ENCODE measurements at regions not wholly inside any gene's neighbourhood (a gene's known extent, or its start where the extent isn't known, plus 50 kb on each side); places are given as distances from the start of the nearest gene placed in this dataset.

DNA sequence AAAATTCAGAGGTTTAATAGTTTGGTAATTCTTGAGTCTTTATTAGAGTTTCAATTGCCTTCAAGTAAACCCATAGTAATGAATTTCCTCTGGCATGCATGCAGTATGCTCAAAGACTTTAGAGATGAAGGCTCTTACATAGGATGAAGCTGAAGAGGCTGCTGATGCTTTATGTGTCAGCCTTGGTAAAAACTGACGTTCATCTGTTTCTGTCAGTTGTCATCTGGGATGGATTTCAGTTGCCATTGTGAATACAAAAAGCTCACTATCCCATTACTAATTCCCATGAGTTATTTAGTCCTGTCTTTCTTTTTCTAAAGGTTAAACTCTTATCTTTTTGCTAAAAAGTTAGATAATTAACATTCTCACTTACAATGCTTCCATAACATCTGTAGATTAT, 136.9 kb upstream of the GBE1 start:
- H3K9ac ChIP-seq (ENCODE audit: insufficient read length), result no peak overlapping the region
- no peak overlapping the region for H3K4me3 ChIP-seq
- TF ChIP-seq POLR2AphosphoS5 (IDR thresholded peaks at IDR 0.05; ENCODE audit: borderline replicate concordance, low read depth, low read length) (no peak), EZH2 (IDR thresholded peaks at IDR 0.05) (no peak), FOXP2 (optimal IDR thresholded peaks at IDR 0.05; ENCODE audit: control extremely low read depth, extremely low read length, insufficient read depth) (no peak)
- no peak overlapping the region for H3K27ac ChIP-seq
- no peaks in the 10 kb centered on the region for H3K36me3 ChIP-seq (ENCODE audit: insufficient read depth, low read length)
- H3K9me3 ChIP-seq (ENCODE audit: low read depth, low read length), result no peaks in the 10 kb centered on the region
- DNase-seq (ENCODE audit: low read depth, low spot score), result no peak

- no peak for DNase-seq (ENCODE audit: low read depth, low spot score)
- no peak for TF ChIP-seq POLR2AphosphoS5 (IDR thresholded peaks at IDR 0.05; ENCODE audit: borderline replicate concordance, low read depth, low read length)
- TF ChIP-seq FOXP2 (optimal IDR thresholded peaks at IDR 0.05; ENCODE audit: control extremely low read depth, extremely low read length, insufficient read depth), result no peak
- Histone ChIP-seq H3K9ac (ENCODE audit: insufficient read length) (no peak overlapping the region), H3K4me3 (no peak overlapping the region), H3K36me3 (ENCODE audit: insufficient read depth, low read length) (no peaks in the 10 kb centered on the region), H3K9me3 (ENCODE audit: low read depth, low read length) (no peaks in the 10 kb centered on the region), H3K27ac (no peak overlapping the region)
Measured at GRCh38 chr3:81894598-81894997, 133.2 kb upstream of the GBE1 start.

DNA sequence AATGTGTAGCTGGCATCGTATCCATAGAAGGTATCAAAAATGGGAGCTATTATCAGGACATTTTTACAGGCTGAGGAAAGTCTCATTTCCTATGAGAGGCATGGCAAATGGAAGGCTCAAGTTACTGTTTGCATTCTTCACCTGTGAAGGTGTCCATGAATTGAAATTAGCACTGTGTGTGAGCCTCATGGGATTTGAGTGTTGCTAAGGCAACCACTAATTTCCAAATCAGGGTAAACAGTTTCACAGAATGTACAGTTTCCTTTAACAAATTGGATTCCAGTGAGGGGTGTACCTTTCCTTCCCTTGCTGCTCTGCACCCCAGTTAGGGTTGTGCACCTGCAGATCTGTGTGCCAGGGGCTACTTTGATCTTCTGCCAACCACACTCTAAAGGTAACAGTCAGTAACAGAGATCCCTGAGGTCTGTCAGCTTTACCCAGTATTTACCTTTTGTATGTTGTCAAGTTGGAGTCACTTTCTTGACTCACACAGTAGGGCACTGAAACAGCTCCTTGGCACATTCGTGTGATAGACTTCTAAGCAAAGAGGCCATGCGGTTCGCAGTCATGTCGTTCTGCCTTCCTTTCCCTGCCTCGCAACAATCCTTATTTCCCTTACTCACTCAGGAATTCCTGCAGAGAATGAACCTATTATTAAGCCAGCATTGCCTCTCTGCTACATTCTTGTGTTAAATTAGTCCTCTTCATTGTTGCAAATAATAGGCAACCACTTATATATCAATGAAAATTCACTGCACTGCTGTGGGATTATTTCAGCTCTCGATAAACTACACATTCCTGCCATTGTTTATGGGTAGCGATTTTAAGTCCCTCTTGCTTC, 129.8 kb upstream of the GBE1 start:
- no peak for TF ChIP-seq POLR2AphosphoS5 (IDR thresholded peaks at IDR 0.05; ENCODE audit: borderline replicate concordance, low read depth, low read length)
- no peak for TF ChIP-seq EZH2 (IDR thresholded peaks at IDR 0.05)
- TF ChIP-seq FOXP2 (optimal IDR thresholded peaks at IDR 0.05; ENCODE audit: control extremely low read depth, extremely low read length, insufficient read depth), result no peak
- no peak overlapping the region for H3K27ac ChIP-seq

GRCh38 chr3:81888914-81889557, 127.6 kb upstream of the GBE1 start:
- Histone ChIP-seq H3K36me3 (ENCODE audit: insufficient read depth, low read length) (no peaks in the 10 kb centered on the region), H3K9ac (ENCODE audit: insufficient read length) (no peak overlapping the region), H3K4me3 (no peak overlapping the region), H3K9me3 (ENCODE audit: low read depth, low read length) (no peaks in the 10 kb centered on the region), H3K27ac (no peak overlapping the region)
- no peak for TF ChIP-seq FOXP2 (optimal IDR thresholded peaks at IDR 0.05; ENCODE audit: control extremely low read depth, extremely low read length, insufficient read depth)
- no peak for TF ChIP-seq POLR2AphosphoS5 (IDR thresholded peaks at IDR 0.05; ENCODE audit: borderline replicate concordance, low read depth, low read length)
- TF ChIP-seq EZH2 (IDR thresholded peaks at IDR 0.05), result no peak
- no peak for DNase-seq (ENCODE audit: low read depth, low spot score)

More for the DNA sequence above, 129.8 kb upstream of the GBE1 start:
- H3K4me3 ChIP-seq, result no peak overlapping the region
- no peak overlapping the region for H3K9ac ChIP-seq (ENCODE audit: insufficient read length)
- no peaks in the 10 kb centered on the region for H3K9me3 ChIP-seq (ENCODE audit: low read depth, low read length)
- H3K36me3 ChIP-seq (ENCODE audit: insufficient read depth, low read length), result no peaks in the 10 kb centered on the region
- no peak for DNase-seq (ENCODE audit: low read depth, low spot score)

GRCh38 chr3:81887448-81887847, 126.0 kb upstream of the GBE1 start:
- Histone ChIP-seq H3K4me3 (no peak overlapping the region), H3K36me3 (ENCODE audit: insufficient read depth, low read length) (no peaks in the 10 kb centered on the region), H3K9ac (ENCODE audit: insufficient read length) (no peak overlapping the region), H3K9me3 (ENCODE audit: low read depth, low read length) (no peaks in the 10 kb centered on the region), H3K27ac (no peak overlapping the region)
- TF ChIP-seq EZH2 (IDR thresholded peaks at IDR 0.05) (no peak), POLR2AphosphoS5 (IDR thresholded peaks at IDR 0.05; ENCODE audit: borderline replicate concordance, low read depth, low read length) (no peak), FOXP2 (optimal IDR thresholded peaks at IDR 0.05; ENCODE audit: control extremely low read depth, extremely low read length, insufficient read depth) (no peak)
- DNase-seq (ENCODE audit: low read depth, low spot score), result no peak

DNA sequence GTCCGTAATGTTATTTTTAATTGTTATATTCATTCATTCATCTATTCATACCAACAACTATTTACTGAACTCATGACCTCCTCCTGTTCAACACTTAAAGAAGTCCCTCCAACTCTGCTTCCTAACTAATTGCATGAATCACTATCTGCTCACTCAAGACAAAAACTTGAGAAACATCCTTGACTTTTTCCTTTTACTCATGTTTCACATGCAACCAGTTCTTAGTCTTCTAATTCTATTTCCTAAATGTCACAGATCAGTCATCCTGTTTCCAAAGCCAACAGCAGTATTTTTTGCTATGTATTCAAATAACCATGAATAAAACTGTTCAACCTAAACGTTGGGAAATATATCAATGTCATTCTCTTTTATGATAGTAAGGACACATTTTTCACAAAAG, 124.6 kb upstream of the GBE1 start:
- H3K27ac ChIP-seq, result no peak overlapping the region
- no peak for DNase-seq (ENCODE audit: low read depth, low spot score)
- H3K9me3 ChIP-seq (ENCODE audit: low read depth, low read length), result no peaks in the 10 kb centered on the region
- no peaks in the 10 kb centered on the region for H3K36me3 ChIP-seq (ENCODE audit: insufficient read depth, low read length)
- TF ChIP-seq EZH2 (IDR thresholded peaks at IDR 0.05) (no peak), FOXP2 (optimal IDR thresholded peaks at IDR 0.05; ENCODE audit: control extremely low read depth, extremely low read length, insufficient read depth) (no peak), POLR2AphosphoS5 (IDR thresholded peaks at IDR 0.05; ENCODE audit: borderline replicate concordance, low read depth, low read length) (no peak)
- no peak overlapping the region for H3K9ac ChIP-seq (ENCODE audit: insufficient read length)
- no peak overlapping the region for H3K4me3 ChIP-seq

GRCh38 chr3:81884791-81885190, 123.3 kb upstream of the GBE1 start:
- Histone ChIP-seq H3K36me3 (ENCODE audit: insufficient read depth, low read length) (no peaks in the 10 kb centered on the region), H3K9me3 (ENCODE audit: low read depth, low read length) (no peaks in the 10 kb centered on the region), H3K9ac (ENCODE audit: insufficient read length) (no peak overlapping the region), H3K4me3 (no peak overlapping the region), H3K27ac (no peak overlapping the region)
- TF ChIP-seq FOXP2 (optimal IDR thresholded peaks at IDR 0.05; ENCODE audit: control extremely low read depth, extremely low read length, insufficient read depth) (no peak), POLR2AphosphoS5 (IDR thresholded peaks at IDR 0.05; ENCODE audit: borderline replicate concordance, low read depth, low read length) (no peak), EZH2 (IDR thresholded peaks at IDR 0.05) (no peak)
- no peak for DNase-seq (ENCODE audit: low read depth, low spot score)

DNA sequence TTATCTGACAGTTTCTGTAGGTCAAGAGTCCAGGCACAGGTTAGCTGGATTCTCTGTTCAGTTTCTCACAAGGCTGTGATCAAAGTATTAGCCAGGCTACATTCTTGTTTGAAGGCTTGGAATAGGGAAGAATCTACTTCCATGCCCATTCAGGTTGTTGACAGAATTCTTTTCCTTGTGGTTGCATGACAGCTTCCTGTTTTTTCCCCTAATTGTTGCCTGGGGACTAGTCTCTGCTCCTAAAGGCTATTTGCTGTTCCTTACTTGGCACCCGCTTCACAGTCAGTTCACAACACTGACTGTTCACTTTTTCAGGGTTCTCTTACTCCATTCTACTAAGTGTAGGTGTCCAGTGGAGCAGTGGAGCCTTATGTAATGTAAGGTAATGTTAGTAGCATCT, 115.4 kb upstream of the GBE1 start:
- Histone ChIP-seq H3K9me3 (ENCODE audit: low read depth, low read length) (no peaks in the 10 kb centered on the region), H3K27ac (no peak overlapping the region), H3K4me3 (no peak overlapping the region), H3K9ac (ENCODE audit: insufficient read length) (no peak overlapping the region), H3K36me3 (ENCODE audit: insufficient read depth, low read length) (no peaks in the 10 kb centered on the region)
- TF ChIP-seq POLR2AphosphoS5 (IDR thresholded peaks at IDR 0.05; ENCODE audit: borderline replicate concordance, low read depth, low read length) (no peak), EZH2 (IDR thresholded peaks at IDR 0.05) (no peak), FOXP2 (optimal IDR thresholded peaks at IDR 0.05; ENCODE audit: control extremely low read depth, extremely low read length, insufficient read depth) (no peak)
- DNase-seq (ENCODE audit: low read depth, low spot score), result no peak

All from SK-N-MC (cell line).